H9 (cell line): ENCODE measurements at regions not wholly inside any gene's neighbourhood (a gene's known extent, or its start where the extent isn't known, plus 50 kb on each side); places are given as distances from the start of the nearest gene placed in this dataset.
A peak's percentile ranks its signal among the peaks of the same experiment; 100 is the strongest.

Experiments used
- DNase-seq: peaks from one replicate; pipeline ENCODE4 v3.0.0-alpha.2; 2017
- H2AFZ ChIP-seq: one replicate; pipeline ENCODE4 v1.6.1; 2013; ENCODE audit warnings: mild to moderate bottlenecking, low read length, control low read depth, moderate library complexity
- H2AK5ac ChIP-seq: 2 replicates; pipeline ENCODE4 v1.6.1; 2013; ENCODE audit warnings: low read length, control low read depth, mixed read lengths; ENCODE audit not compliant: insufficient read length
- H2BK120ac ChIP-seq: one replicate; pipeline ENCODE4 v1.6.1; 2013; ENCODE audit warnings: low read depth, mild to moderate bottlenecking, low read length, control low read depth, inconsistent platforms; ENCODE audit not compliant: poor library complexity, severe bottlenecking
- H2BK12ac ChIP-seq: 2 replicates; pipeline ENCODE4 v1.6.1; 2013; ENCODE audit warnings: low read length, control low read depth, mixed read lengths, low read depth; ENCODE audit not compliant: insufficient read length
- H2BK15ac ChIP-seq: 2 replicates; pipeline ENCODE4 v1.6.1; 2013; ENCODE audit warnings: low read depth, low read length, control low read depth
- H2BK20ac ChIP-seq: one replicate; pipeline ENCODE4 v1.6.1; 2013; ENCODE audit warnings: low read depth, mild to moderate bottlenecking, low read length, control low read depth, inconsistent platforms; ENCODE audit not compliant: poor library complexity, severe bottlenecking
- H2BK5ac ChIP-seq: 2 replicates; pipeline ENCODE4 v1.6.1; 2013; ENCODE audit warnings: low read length, control low read depth, mixed read lengths; ENCODE audit not compliant: insufficient read length
- H3K14ac ChIP-seq: 2 replicates; pipeline ENCODE4 v1.6.1; 2013; ENCODE audit warnings: low read length, control low read depth; ENCODE audit not compliant: insufficient read depth
- H3K18ac ChIP-seq: 2 replicates; pipeline ENCODE4 v1.6.1; 2013; ENCODE audit warnings: low read depth, mild to moderate bottlenecking, mixed read lengths, low read length, control low read depth; ENCODE audit not compliant: insufficient read length
- H3K23ac ChIP-seq: 2 replicates; pipeline ENCODE4 v1.6.1; 2013; ENCODE audit warnings: low read length, control low read depth, mixed read lengths, low read depth; ENCODE audit not compliant: insufficient read length
- H3K23me2 ChIP-seq: 2 replicates; pipeline ENCODE4 v1.6.1; 2013; ENCODE audit warnings: low read depth, mild to moderate bottlenecking, mixed read lengths, low read length, control low read depth; ENCODE audit not compliant: insufficient read length, poor library complexity, severe bottlenecking
- H3K27ac ChIP-seq: 2 replicates; pipeline ENCODE4 v1.5.1; 2013; ENCODE audit warnings: low read length, control low read depth, mixed read lengths, low read depth; ENCODE audit not compliant: insufficient read length
- H3K27me3 ChIP-seq: 2 replicates; pipeline ENCODE4 v1.6.1; 2013; ENCODE audit warnings: low read length, control low read depth, inconsistent platforms; ENCODE audit not compliant: insufficient read depth
- H3K4ac ChIP-seq: 2 replicates; pipeline ENCODE4 v1.6.1; 2013; ENCODE audit warnings: low read depth, mild to moderate bottlenecking, control low read depth, inconsistent platforms, low read length, moderate library complexity
- H3K4me1 ChIP-seq: 2 replicates; pipeline ENCODE4 v1.6.1; 2013; ENCODE audit warnings: low read length, control low read depth, inconsistent platforms; ENCODE audit not compliant: insufficient read depth
- H3K4me2 ChIP-seq: 2 replicates; pipeline ENCODE4 v1.6.1; 2013; ENCODE audit warnings: low read length, control low read depth, mixed read lengths; ENCODE audit not compliant: insufficient read length, insufficient read depth
- H3K56ac ChIP-seq: 2 replicates; pipeline ENCODE4 v1.6.1; 2013; ENCODE audit warnings: low read depth, mild to moderate bottlenecking, mixed read lengths, low read length, control low read depth; ENCODE audit not compliant: insufficient read length
- H3K79me1 ChIP-seq: 2 replicates; pipeline ENCODE4 v1.6.1; 2013; ENCODE audit warnings: low read depth, mild to moderate bottlenecking, moderate library complexity, low read length, control low read depth, inconsistent platforms; ENCODE audit not compliant: insufficient read depth, poor library complexity, severe bottlenecking
- H3K79me2 ChIP-seq: 2 replicates; pipeline ENCODE4 v1.6.1; 2013; ENCODE audit warnings: low read length, control low read depth, inconsistent platforms; ENCODE audit not compliant: insufficient read depth
- H3K9ac ChIP-seq: 2 replicates; pipeline ENCODE4 v1.6.1; 2013; ENCODE audit warnings: low read length, control low read depth, mixed read lengths; ENCODE audit not compliant: insufficient read length; ENCODE audit errors: extremely low read depth
- H3K9me3 ChIP-seq: one replicate; pipeline ENCODE4 v1.6.1; 2013; ENCODE audit warnings: low read depth, low read length, inconsistent platforms; ENCODE audit not compliant: control insufficient read depth
- H3T11ph ChIP-seq: one replicate; pipeline ENCODE4 v1.6.1; 2013; ENCODE audit warnings: mild to moderate bottlenecking, low read length, control low read depth, inconsistent platforms
- H4K20me1 ChIP-seq: one replicate; pipeline ENCODE4 v1.6.1; 2013; ENCODE audit not compliant: control insufficient read depth, insufficient read length, insufficient read depth
- H4K5ac ChIP-seq: 2 replicates; pipeline ENCODE4 v1.6.1; 2013; ENCODE audit warnings: low read depth, mild to moderate bottlenecking, mixed read lengths, low read length, control low read depth; ENCODE audit not compliant: insufficient read length
- H4K8ac ChIP-seq: replicated peaks from 2 replicates; pipeline ENCODE4 v1.6.1; 2013; ENCODE audit warnings: low read length, control low read depth, mixed read lengths, low read depth; ENCODE audit not compliant: insufficient read length
- H4K91ac ChIP-seq: 2 replicates; pipeline ENCODE4 v1.6.1; 2013; ENCODE audit warnings: low read depth, mild to moderate bottlenecking, moderate library complexity, mixed read lengths, low read length, control low read depth; ENCODE audit not compliant: insufficient read length
- H3K27ac Mint-ChIP-seq, 3 experiments: 2 replicates in 2 of 3; 3 replicates in 1 of 3; pipeline ENCODE4 v1.8.0; 2020 to 2021; ENCODE audit warnings: mixed read lengths in 3 of 3, mild to moderate bottlenecking in 1 of 3, moderate library complexity in 1 of 3
- H3K27me3 Mint-ChIP-seq: 2 replicates; pipeline ENCODE4 v1.8.0; 2021; ENCODE audit warnings: low read depth, mild to moderate bottlenecking, moderate library complexity, mixed read lengths
- H3K36me3 Mint-ChIP-seq, 3 experiments: 2 replicates in 2 of 3; 3 replicates in 1 of 3; pipeline ENCODE4 v1.8.0; 2020 to 2021; ENCODE audit warnings: low read depth in 3 of 3, mixed read lengths in 3 of 3; ENCODE audit not compliant: insufficient read depth in 1 of 3
- H3K4me1 Mint-ChIP-seq, 2 experiments: 2 replicates each; pipeline ENCODE4 v1.8.0; 2020; ENCODE audit warnings: mixed read lengths in 2 of 2
- H3K4me3 Mint-ChIP-seq, 2 experiments: 2 replicates in 1 of 2; 3 replicates in 1 of 2; pipeline ENCODE4 v1.8.0; 2020 to 2021; ENCODE audit warnings: mild to moderate bottlenecking in 2 of 2, mixed read lengths in 2 of 2, moderate library complexity in 1 of 2
- H3K9me3 Mint-ChIP-seq, 2 experiments: 2 replicates in 1 of 2; 3 replicates in 1 of 2; pipeline ENCODE4 v1.8.0; 2020; ENCODE audit warnings: mild to moderate bottlenecking in 2 of 2, mixed read lengths in 2 of 2, moderate library complexity in 1 of 2
- CTCF ChIP-seq: fragments of 200-600 bp; sonication (generic); conservative IDR thresholded peaks from 3 replicates; pipeline ENCODE4 v1.8.0; 2021; ENCODE audit warnings: antibody characterized with exemption, mild to moderate bottlenecking
- WGBS: extraction: QIAGEN DNeasy Blood & Tissue Kit; methylation state at CpG from one replicate; pipeline ENCODE4 v1.1.7; 2013; ENCODE audit warnings: missing lambda C conversion rate, low lambda C conversion rate, mixed read lengths; ENCODE audit not compliant: insufficient read length; ENCODE audit errors: extremely low coverage; 5-methylcytosine and 5-hydroxymethylcytosine counted together

GRCh38 chr3:165283328-165283727 lies 87.1 kb upstream of the SLITRK3 start:
- no peaks in the 10 kb centered on the region for H3K79me2 ChIP-seq
- no peak overlapping the region for H3K9ac ChIP-seq
- no peak overlapping the region for H2BK5ac ChIP-seq
- no peak overlapping the region for H3T11ph ChIP-seq
- no peak overlapping the region for H3K4me2 ChIP-seq
- H3K23me2 ChIP-seq, result no peaks in the 10 kb centered on the region
- no peak overlapping the region for H3K27ac ChIP-seq
- TF ChIP-seq CTCF, result no peak
- no peak overlapping the region for H3K4ac ChIP-seq
- H4K20me1 ChIP-seq, result no peaks in the 10 kb centered on the region
- H3K9me3 Mint-ChIP-seq, result no peaks in the 10 kb centered on the region
- no peak overlapping the region for H4K8ac ChIP-seq
- no peak overlapping the region for H4K5ac ChIP-seq
- no CpG with 5 or more reads among the region's 5 CpGs for WGBS
- H3K4me1 ChIP-seq, result no peaks in the 10 kb centered on the region
- no peak overlapping the region for H2BK120ac ChIP-seq
- no peak overlapping the region for H3K4me3 Mint-ChIP-seq
- H3K18ac ChIP-seq, result no peak overlapping the region
- no peak overlapping the region for H3K23ac ChIP-seq
- no peak overlapping the region for H2BK15ac ChIP-seq
- no peak overlapping the region for H3K14ac ChIP-seq
- H3K56ac ChIP-seq, result no peak overlapping the region
- H2BK20ac ChIP-seq, result no peak overlapping the region
- no peak overlapping the region for H2AFZ ChIP-seq
- H2AK5ac ChIP-seq, result no peak overlapping the region
- H3K27me3 ChIP-seq, result no peaks in the 10 kb centered on the region
- H3K27me3 Mint-ChIP-seq, result no peaks in the 10 kb centered on the region
- H2BK12ac ChIP-seq, result no peak overlapping the region
- H3K27ac Mint-ChIP-seq, result peak overlapping the region in 1 of 3 experiments; percentile 16; a peak in 2 of 7 replicates
- no peak overlapping the region for H4K91ac ChIP-seq
- H3K9me3 ChIP-seq, result no peaks in the 10 kb centered on the region
- H3K4me1 Mint-ChIP-seq, result peaks cover 11 to 15% of the 10 kb centered on the region in 2 experiments
- DNase-seq, result no peak
- no peaks in the 10 kb centered on the region for H3K79me1 ChIP-seq
- no peaks in the 10 kb centered on the region for H3K36me3 Mint-ChIP-seq
